ENCODE measurements at regions not wholly inside any gene's neighbourhood (a gene's known extent, or its start where the extent isn't known, plus 50 kb on each side); places are given as distances from the start of the nearest gene placed in this dataset.

GRCh38 chr11:121741351-121741760 is 288.6 kb upstream of the SORL1-AS1 start:
- WGBS (ENCODE audit: extremely low coverage, insufficient coverage, insufficient read length): no CpG with 5 or more reads among the region's 5 CpGs
- Histone ChIP-seq H3K4me3 (ENCODE audit: low read depth, low read length) (no peak overlapping the region), H3K4me1 (ENCODE audit: control insufficient read depth in 1 of 2, insufficient read depth in 2 of 2, low read length in 2 of 2) (no peaks in the 10 kb centered on the region)

GRCh38 chr11:121740902-121741301 is 288.1 kb upstream of the SORL1-AS1 start:
- WGBS (ENCODE audit: extremely low coverage, insufficient coverage, insufficient read length): no CpG with 5 or more reads among the region's 1 CpG

More at GRCh38 chr11:121741351-121741760, 288.6 kb upstream of the SORL1-AS1 start:
- Histone ChIP-seq H3K18ac (ENCODE audit: low read length) (no peak overlapping the region), H4K8ac (ENCODE audit: low read depth, low read length) (no peak overlapping the region), H3K9me3 (ENCODE audit: insufficient read depth, low read depth, low read length) (no peaks in the 10 kb centered on the region), H2AK5ac (ENCODE audit: low read length) (no peak overlapping the region), H2BK120ac (ENCODE audit: insufficient read depth, low read length, poor library complexity) (no peak overlapping the region), H2BK5ac (ENCODE audit: low read depth, low read length, poor library complexity) (no peak overlapping the region), H3K9ac (ENCODE audit: low read length) (no peak overlapping the region), H3K14ac (ENCODE audit: low read length) (no peak overlapping the region), H3K4ac (ENCODE audit: low read depth, low read length) (no peak overlapping the region), H2BK12ac (ENCODE audit: low read length) (no peak overlapping the region), H3K27ac (ENCODE audit: low read depth, low read length) (no peak overlapping the region), H2AFZ (ENCODE audit: insufficient read depth, low read length, poor library complexity) (no peak overlapping the region), H3K79me1 (ENCODE audit: low read length) (no peaks in the 10 kb centered on the region), H3K27me3 (ENCODE audit: insufficient read depth, low read length) (no peaks in the 10 kb centered on the region), H3K4me2 (ENCODE audit: low read length) (no peak overlapping the region), H4K12ac (ENCODE audit: low read depth, low read length) (no peak overlapping the region), H3K23ac (ENCODE audit: low read length) (no peak overlapping the region), H3K36me3 (ENCODE audit: control insufficient read depth in 1 of 2, insufficient read depth in 2 of 2, low read length in 2 of 2) (no peaks in the 10 kb centered on the region), H3K79me2 (ENCODE audit: control insufficient read depth, insufficient read depth, low read length, poor library complexity) (no peaks in the 10 kb centered on the region), H4K91ac (ENCODE audit: low read depth, low read length) (no peak overlapping the region)
- DNase-seq: no peak

GRCh38 chr11:121733858-121734257 is 281.1 kb upstream of the SORL1-AS1 start:
- no peak overlapping the region for H3K27ac ChIP-seq (ENCODE audit: low read depth, low read length)
- no peak overlapping the region for H3K14ac ChIP-seq (ENCODE audit: low read length)
- H3K18ac ChIP-seq (ENCODE audit: low read length): no peak overlapping the region
- no peaks in the 10 kb centered on the region for H3K79me2 ChIP-seq (ENCODE audit: control insufficient read depth, insufficient read depth, low read length, poor library complexity)
- no peak overlapping the region for H3K4me2 ChIP-seq (ENCODE audit: low read length)
- H2AK5ac ChIP-seq (ENCODE audit: low read length): no peak overlapping the region
- no peak overlapping the region for H2AFZ ChIP-seq (ENCODE audit: insufficient read depth, low read length, poor library complexity)
- no peaks in the 10 kb centered on the region for H3K36me3 ChIP-seq (ENCODE audit: control insufficient read depth in 1 of 2, insufficient read depth in 2 of 2, low read length in 2 of 2)
- no peak overlapping the region for H2BK5ac ChIP-seq (ENCODE audit: low read depth, low read length, poor library complexity)
- H2BK120ac ChIP-seq (ENCODE audit: insufficient read depth, low read length, poor library complexity): no peak overlapping the region
- no peak overlapping the region for H3K9ac ChIP-seq (ENCODE audit: low read length)
- no CpG with 5 or more reads among the region's 1 CpG for WGBS (ENCODE audit: extremely low coverage, insufficient coverage, insufficient read length)
- H3K4me1 ChIP-seq (ENCODE audit: control insufficient read depth in 1 of 2, insufficient read depth in 2 of 2, low read length in 2 of 2): no peaks in the 10 kb centered on the region
- H4K8ac ChIP-seq (ENCODE audit: low read depth, low read length): no peak overlapping the region
- H4K12ac ChIP-seq (ENCODE audit: low read depth, low read length): no peak overlapping the region
- no peaks in the 10 kb centered on the region for H3K27me3 ChIP-seq (ENCODE audit: insufficient read depth, low read length)
- H3K4me3 ChIP-seq (ENCODE audit: low read depth, low read length): no peak overlapping the region
- H3K9me3 ChIP-seq (ENCODE audit: insufficient read depth, low read depth, low read length): no peaks in the 10 kb centered on the region
- no peak overlapping the region for H4K91ac ChIP-seq (ENCODE audit: low read depth, low read length)
- H3K4ac ChIP-seq (ENCODE audit: low read depth, low read length): no peak overlapping the region
- no peak for DNase-seq
- no peak overlapping the region for H3K23ac ChIP-seq (ENCODE audit: low read length)
- H2BK12ac ChIP-seq (ENCODE audit: low read length): no peak overlapping the region
- no peaks in the 10 kb centered on the region for H3K79me1 ChIP-seq (ENCODE audit: low read length)

More at GRCh38 chr11:121740902-121741301, 288.1 kb upstream of the SORL1-AS1 start:
- no peaks in the 10 kb centered on the region for H3K9me3 ChIP-seq (ENCODE audit: insufficient read depth, low read depth, low read length)
- H3K18ac ChIP-seq (ENCODE audit: low read length): no peak overlapping the region
- H4K8ac ChIP-seq (ENCODE audit: low read depth, low read length): no peak overlapping the region
- DNase-seq: no peak
- H4K12ac ChIP-seq (ENCODE audit: low read depth, low read length): no peak overlapping the region
- H3K9ac ChIP-seq (ENCODE audit: low read length): no peak overlapping the region
- no peaks in the 10 kb centered on the region for H3K36me3 ChIP-seq (ENCODE audit: control insufficient read depth in 1 of 2, insufficient read depth in 2 of 2, low read length in 2 of 2)
- no peaks in the 10 kb centered on the region for H3K79me2 ChIP-seq (ENCODE audit: control insufficient read depth, insufficient read depth, low read length, poor library complexity)
- H2BK120ac ChIP-seq (ENCODE audit: insufficient read depth, low read length, poor library complexity): no peak overlapping the region
- H2BK12ac ChIP-seq (ENCODE audit: low read length): no peak overlapping the region
- H2AFZ ChIP-seq (ENCODE audit: insufficient read depth, low read length, poor library complexity): no peak overlapping the region
- H3K4me2 ChIP-seq (ENCODE audit: low read length): no peak overlapping the region
- no peak overlapping the region for H3K4me3 ChIP-seq (ENCODE audit: low read depth, low read length)
- H3K27me3 ChIP-seq (ENCODE audit: insufficient read depth, low read length): no peaks in the 10 kb centered on the region
- H3K4me1 ChIP-seq (ENCODE audit: control insufficient read depth in 1 of 2, insufficient read depth in 2 of 2, low read length in 2 of 2): no peaks in the 10 kb centered on the region
- no peak overlapping the region for H2AK5ac ChIP-seq (ENCODE audit: low read length)
- no peak overlapping the region for H4K91ac ChIP-seq (ENCODE audit: low read depth, low read length)
- no peak overlapping the region for H3K27ac ChIP-seq (ENCODE audit: low read depth, low read length)
- H2BK5ac ChIP-seq (ENCODE audit: low read depth, low read length, poor library complexity): no peak overlapping the region
- H3K23ac ChIP-seq (ENCODE audit: low read length): no peak overlapping the region
- H3K14ac ChIP-seq (ENCODE audit: low read length): no peak overlapping the region
- H3K4ac ChIP-seq (ENCODE audit: low read depth, low read length): no peak overlapping the region
- H3K79me1 ChIP-seq (ENCODE audit: low read length): no peaks in the 10 kb centered on the region

GRCh38 chr11:121727942-121728341 is 275.2 kb upstream of the SORL1-AS1 start:
- Histone ChIP-seq H3K79me2 (ENCODE audit: control insufficient read depth, insufficient read depth, low read length, poor library complexity) (no peaks in the 10 kb centered on the region), H2AK5ac (ENCODE audit: low read length) (no peak overlapping the region), H3K79me1 (ENCODE audit: low read length) (no peaks in the 10 kb centered on the region), H2BK5ac (ENCODE audit: low read depth, low read length, poor library complexity) (no peak overlapping the region), H4K8ac (ENCODE audit: low read depth, low read length) (no peak overlapping the region), H3K9me3 (ENCODE audit: insufficient read depth, low read depth, low read length) (no peaks in the 10 kb centered on the region), H3K9ac (ENCODE audit: low read length) (no peak overlapping the region), H3K4me2 (ENCODE audit: low read length) (no peak overlapping the region), H3K27me3 (ENCODE audit: insufficient read depth, low read length) (peaks cover 3% of the 10 kb centered on the region), H3K4ac (ENCODE audit: low read depth, low read length) (no peak overlapping the region), H3K36me3 (ENCODE audit: control insufficient read depth in 1 of 2, insufficient read depth in 2 of 2, low read length in 2 of 2) (no peaks in the 10 kb centered on the region), H2AFZ (ENCODE audit: insufficient read depth, low read length, poor library complexity) (no peak overlapping the region), H3K4me1 (ENCODE audit: control insufficient read depth in 1 of 2, insufficient read depth in 2 of 2, low read length in 2 of 2) (peaks cover under 1% of the 10 kb centered on the region in 2 experiments), H2BK12ac (ENCODE audit: low read length) (no peak overlapping the region), H3K18ac (ENCODE audit: low read length) (no peak overlapping the region), H4K91ac (ENCODE audit: low read depth, low read length) (no peak overlapping the region), H2BK120ac (ENCODE audit: insufficient read depth, low read length, poor library complexity) (no peak overlapping the region), H3K4me3 (ENCODE audit: low read depth, low read length) (no peak overlapping the region), H3K27ac (ENCODE audit: low read depth, low read length) (no peak overlapping the region), H3K14ac (ENCODE audit: low read length) (no peak overlapping the region), H3K23ac (ENCODE audit: low read length) (no peak overlapping the region), H4K12ac (ENCODE audit: low read depth, low read length) (no peak overlapping the region)
- WGBS (ENCODE audit: extremely low coverage, insufficient coverage, insufficient read length): no CpG with 5 or more reads among the region's 1 CpG
- no peak for DNase-seq
